ENCODE measurements at regions not wholly inside any gene's neighbourhood (a gene's known extent, or its start where the extent isn't known, plus 50 kb on each side); places are given as distances from the start of the nearest gene placed in this dataset.

DNA sequence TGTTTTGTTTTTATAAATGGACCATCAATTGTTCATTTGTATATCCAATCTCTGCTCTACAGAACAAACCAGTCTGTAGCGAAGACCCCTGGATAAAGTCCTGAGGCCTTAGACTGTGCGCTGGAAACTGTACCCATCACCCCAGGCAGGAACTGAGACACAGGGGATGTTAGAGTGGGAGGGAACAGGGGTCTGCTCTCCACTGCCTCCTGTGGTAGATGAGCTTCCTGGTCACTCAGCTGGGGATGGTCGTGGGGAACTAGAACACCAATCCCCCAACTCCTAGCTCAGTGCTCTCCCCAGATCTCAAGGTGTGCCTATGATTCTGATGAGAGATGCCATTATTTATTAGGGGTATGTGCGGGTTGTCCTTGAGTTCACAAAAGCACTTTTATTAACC, 340.2 kb upstream of the IGF1R start:
- TF ChIP-seq POLR2A (IDR thresholded peaks at IDR 0.05) (no peak), EP300 (IDR thresholded peaks at IDR 0.05) (no peak)

Data from sigmoid colon (tissue), 4 donors.